ENCODE measurements at regions not wholly inside any gene's neighbourhood (a gene's known extent, or its start where the extent isn't known, plus 50 kb on each side); places are given as distances from the start of the nearest gene placed in this dataset.

DNA sequence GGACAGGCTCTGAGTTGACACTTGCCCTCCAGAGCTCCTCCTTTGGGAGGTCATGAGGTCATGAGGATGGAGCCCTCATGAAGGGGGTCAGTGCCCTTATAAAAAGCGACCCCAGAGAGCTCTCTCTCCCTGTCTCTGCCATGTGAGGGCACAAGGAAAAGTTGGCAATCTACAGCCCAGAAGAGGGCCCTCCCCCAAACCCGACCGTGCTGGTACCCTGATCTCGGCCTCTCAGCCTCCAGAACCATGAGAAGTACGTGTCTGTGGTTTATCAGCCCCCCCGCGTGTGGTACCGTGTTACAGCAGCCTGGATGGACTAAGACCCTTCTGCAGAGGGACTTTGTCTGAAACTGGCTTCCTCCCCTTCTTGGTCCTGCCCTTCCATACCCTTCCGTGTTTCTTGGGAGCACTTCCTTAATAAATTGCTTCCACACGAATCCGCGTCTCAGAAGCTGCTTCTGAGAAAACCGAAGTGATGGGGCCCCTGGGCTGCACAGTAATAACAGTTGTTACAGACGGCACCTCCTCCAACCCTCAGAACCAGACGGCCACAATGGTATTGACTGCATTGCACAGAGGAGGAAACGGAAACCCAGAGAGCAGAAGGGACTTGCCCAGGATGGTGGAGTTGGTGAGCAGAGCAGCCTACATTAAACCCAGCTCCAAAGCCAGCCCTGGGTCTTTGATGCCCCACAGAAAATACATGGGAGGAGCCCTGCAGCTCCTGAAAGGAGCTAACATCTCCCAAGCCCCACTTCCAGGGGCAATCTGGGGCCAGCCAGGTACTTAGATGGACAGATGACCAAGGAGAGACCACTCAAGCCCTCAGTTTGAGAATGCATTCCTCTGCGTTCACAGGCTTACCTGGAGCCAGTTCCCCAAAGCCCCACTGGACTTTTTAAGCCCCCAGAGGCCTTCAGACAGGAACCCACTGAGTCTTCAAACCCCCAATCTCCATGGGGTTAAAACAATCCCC is 242.7 kb downstream of the BCOR start (continued):
- TF ChIP-seq, protein P1, sequence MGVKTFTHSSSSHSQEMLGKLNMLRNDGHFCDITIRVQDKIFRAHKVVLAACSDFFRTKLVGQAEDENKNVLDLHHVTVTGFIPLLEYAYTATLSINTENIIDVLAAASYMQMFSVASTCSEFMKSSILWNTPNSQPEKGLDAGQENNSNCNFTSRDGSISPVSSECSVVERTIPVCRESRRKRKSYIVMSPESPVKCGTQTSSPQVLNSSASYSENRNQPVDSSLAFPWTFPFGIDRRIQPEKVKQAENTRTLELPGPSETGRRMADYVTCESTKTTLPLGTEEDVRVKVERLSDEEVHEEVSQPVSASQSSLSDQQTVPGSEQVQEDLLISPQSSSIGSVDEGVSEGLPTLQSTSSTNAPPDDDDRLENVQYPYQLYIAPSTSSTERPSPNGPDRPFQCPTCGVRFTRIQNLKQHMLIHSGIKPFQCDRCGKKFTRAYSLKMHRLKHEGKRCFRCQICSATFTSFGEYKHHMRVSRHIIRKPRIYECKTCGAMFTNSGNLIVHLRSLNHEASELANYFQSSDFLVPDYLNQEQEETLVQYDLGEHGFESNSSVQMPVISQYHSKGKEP (tag by site-specific recombination; IDR thresholded peaks at IDR 0.05) = no peak
- TF ChIP-seq ZNF184 (tag by site-specific recombination; IDR thresholded peaks at IDR 0.05) (no peak), ZNF521 (tag by site-specific recombination; IDR thresholded peaks at IDR 0.05) (no peak), ZNF140 (tag by site-specific recombination; IDR thresholded peaks at IDR 0.05) (no peak), ZNF426 (tag by site-specific recombination; IDR thresholded peaks at IDR 0.05) (no peak)

DNA sequence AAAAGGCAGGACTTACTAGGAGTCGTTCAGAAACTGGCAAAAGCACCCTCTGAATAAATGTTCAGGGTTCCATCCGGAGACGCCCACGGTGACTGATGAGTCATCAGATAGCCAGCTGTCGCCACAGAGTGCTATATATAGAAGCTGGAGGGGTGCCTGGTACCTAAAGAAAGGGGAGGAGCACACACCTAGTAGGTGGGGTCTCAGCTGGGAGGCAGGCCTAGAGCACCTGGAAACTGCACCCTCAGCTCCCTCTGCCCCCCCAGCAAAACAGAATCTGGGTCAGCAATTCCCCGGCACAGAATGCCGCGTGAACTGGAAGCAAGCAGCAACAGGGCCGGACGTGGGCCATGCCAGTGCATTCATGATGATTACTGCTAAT is 242.0 kb downstream of the BCOR start:
- no peak overlapping the region for H3K27ac ChIP-seq (ENCODE audit: extremely low read depth, low read depth, low read length)
- H3K9me3 ChIP-seq (ENCODE audit: control insufficient read depth, insufficient read depth, low read depth, low read length) = no peaks in the 10 kb centered on the region
- ChIA-PET POLR2A (interaction anchor here (1.4 to 1.6 kb wide), 2 partner anchors 158 to 242 kb away, joined by 3 read pairs; partner anchors contain the start of gene BCOR), CTCF (interaction anchor here (0.6 kb wide), 2 partner anchors 42 to 91 kb away, joined by 3 read pairs; no protein-coding TSS in a partner anchor)
- TF ChIP-seq SP3 (tag by site-specific recombination; IDR thresholded peaks at IDR 0.05) (0 out of 2 replicates have a peak, but pooled peaks have one; percentile 9), ZNF133 (tag by site-specific recombination; IDR thresholded peaks at IDR 0.05) (no peak), GLIS2 (tag by site-specific recombination; IDR thresholded peaks at IDR 0.05) (0 out of 2 replicates have a peak, but pooled peaks have one; percentile 25), ZFHX2 (tag by site-specific recombination; conservative IDR thresholded peaks at IDR 0.05) (peak; percentile 61), ZIC2 (tag by site-specific recombination; IDR thresholded peaks at IDR 0.05) (peak; percentile 35; the same call in 1 of the 2 replicates), GLIS1 (tag by site-specific recombination; IDR thresholded peaks at IDR 0.05) (peak; percentile 46; the same call in 1 of the 2 replicates), ZNF10 (tag by site-specific recombination; IDR thresholded peaks at IDR 0.05) (no peak), KLF10 (tag by site-specific recombination; IDR thresholded peaks at IDR 0.05) (peak; percentile 56; the same call in 1 of the 2 replicates)
- TF ChIP-seq, protein P2, sequence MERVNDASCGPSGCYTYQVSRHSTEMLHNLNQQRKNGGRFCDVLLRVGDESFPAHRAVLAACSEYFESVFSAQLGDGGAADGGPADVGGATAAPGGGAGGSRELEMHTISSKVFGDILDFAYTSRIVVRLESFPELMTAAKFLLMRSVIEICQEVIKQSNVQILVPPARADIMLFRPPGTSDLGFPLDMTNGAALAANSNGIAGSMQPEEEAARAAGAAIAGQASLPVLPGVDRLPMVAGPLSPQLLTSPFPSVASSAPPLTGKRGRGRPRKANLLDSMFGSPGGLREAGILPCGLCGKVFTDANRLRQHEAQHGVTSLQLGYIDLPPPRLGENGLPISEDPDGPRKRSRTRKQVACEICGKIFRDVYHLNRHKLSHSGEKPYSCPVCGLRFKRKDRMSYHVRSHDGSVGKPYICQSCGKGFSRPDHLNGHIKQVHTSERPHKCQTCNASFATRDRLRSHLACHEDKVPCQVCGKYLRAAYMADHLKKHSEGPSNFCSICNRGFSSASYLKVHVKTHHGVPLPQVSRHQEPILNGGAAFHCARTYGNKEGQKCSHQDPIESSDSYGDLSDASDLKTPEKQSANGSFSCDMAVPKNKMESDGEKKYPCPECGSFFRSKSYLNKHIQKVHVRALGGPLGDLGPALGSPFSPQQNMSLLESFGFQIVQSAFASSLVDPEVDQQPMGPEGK (tag by site-specific recombination; IDR thresholded peaks at IDR 0.05) = peak; percentile 39
- H3K4me3 ChIP-seq (ENCODE audit: low read depth, low read length) = no peak overlapping the region
- no peaks in the 10 kb centered on the region for H3K36me3 ChIP-seq (ENCODE audit: control insufficient read depth in 2 of 2, insufficient read depth in 1 of 2, low read length in 2 of 2)
- no peaks in the 10 kb centered on the region for H3K4me1 ChIP-seq (ENCODE audit: control insufficient read depth, insufficient read depth, low read length)

DNA sequence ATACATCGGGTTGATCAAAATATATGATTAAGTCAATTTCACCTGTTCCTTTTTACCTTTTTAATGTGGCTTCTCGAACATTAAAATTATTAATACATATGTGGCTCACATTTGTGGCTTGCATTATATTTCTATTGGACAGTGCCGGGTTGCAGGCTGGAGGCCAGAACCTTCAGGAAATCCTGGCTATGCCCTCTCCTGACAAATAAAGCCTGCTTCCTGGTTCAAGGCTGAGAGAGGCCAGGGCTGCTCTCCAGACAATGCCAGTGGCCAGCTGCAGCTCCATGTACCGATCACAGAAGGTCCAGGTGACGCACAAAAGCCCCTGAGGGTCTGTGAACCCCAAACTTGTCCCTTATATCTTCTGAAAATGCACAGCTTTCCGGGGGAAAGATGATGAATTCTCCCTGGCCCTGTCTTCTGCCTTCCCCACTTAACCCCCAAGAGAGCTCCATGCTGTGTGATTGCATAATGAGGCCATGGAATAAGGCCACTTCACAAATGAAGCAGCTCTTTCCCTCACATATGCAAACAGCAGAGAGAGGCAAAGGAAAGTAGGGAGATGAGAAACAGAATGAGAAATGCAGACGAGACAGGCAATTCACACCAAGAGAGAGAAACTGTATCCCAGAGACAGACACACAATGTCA is 241.2 kb downstream of the BCOR start:
- ChIA-PET POLR2A (no interaction called here), CTCF (interaction anchor here (0.6 to 0.8 kb wide), 2 partner anchors 10 to 126 kb away, joined by 3 to 4 read pairs; no protein-coding TSS in a partner anchor)
- Histone ChIP-seq H3K4me1 (ENCODE audit: control insufficient read depth, insufficient read depth, low read length) (no peaks in the 10 kb centered on the region), H3K27ac (ENCODE audit: extremely low read depth, low read depth, low read length) (no peak overlapping the region), H3K9me3 (ENCODE audit: control insufficient read depth, insufficient read depth, low read depth, low read length) (no peaks in the 10 kb centered on the region), H3K36me3 (ENCODE audit: control insufficient read depth in 2 of 2, insufficient read depth in 1 of 2, low read length in 2 of 2) (no peaks in the 10 kb centered on the region), H3K4me3 (ENCODE audit: low read depth, low read length) (no peak overlapping the region)
- TF ChIP-seq TCF7L2 (IDR thresholded peaks at IDR 0.05; ENCODE audit: borderline replicate concordance, low read depth, low read length) = no peak
- no peak for TF ChIP-seq RBAK (tag by site-specific recombination; IDR thresholded peaks at IDR 0.05)
- TF ChIP-seq FEZF1 (tag by site-specific recombination; IDR thresholded peaks at IDR 0.05) = no peak
- TF ChIP-seq ZIC2 (tag by site-specific recombination; IDR thresholded peaks at IDR 0.05) = peak; percentile 43
- TF ChIP-seq OVOL3 (tag by site-specific recombination; IDR thresholded peaks at IDR 0.05) = no peak
- no peak for TF ChIP-seq MEIS1 (CRISPR knock-in tag; IDR thresholded peaks at IDR 0.05; ENCODE audit: borderline replicate concordance)
- 0 out of 2 replicates have a peak, but pooled peaks have one; percentile 31 for TF ChIP-seq GLIS1 (tag by site-specific recombination; IDR thresholded peaks at IDR 0.05)
- TF ChIP-seq ZFHX2 (tag by site-specific recombination; conservative IDR thresholded peaks at IDR 0.05) = no peak
- TF ChIP-seq, protein P3, sequence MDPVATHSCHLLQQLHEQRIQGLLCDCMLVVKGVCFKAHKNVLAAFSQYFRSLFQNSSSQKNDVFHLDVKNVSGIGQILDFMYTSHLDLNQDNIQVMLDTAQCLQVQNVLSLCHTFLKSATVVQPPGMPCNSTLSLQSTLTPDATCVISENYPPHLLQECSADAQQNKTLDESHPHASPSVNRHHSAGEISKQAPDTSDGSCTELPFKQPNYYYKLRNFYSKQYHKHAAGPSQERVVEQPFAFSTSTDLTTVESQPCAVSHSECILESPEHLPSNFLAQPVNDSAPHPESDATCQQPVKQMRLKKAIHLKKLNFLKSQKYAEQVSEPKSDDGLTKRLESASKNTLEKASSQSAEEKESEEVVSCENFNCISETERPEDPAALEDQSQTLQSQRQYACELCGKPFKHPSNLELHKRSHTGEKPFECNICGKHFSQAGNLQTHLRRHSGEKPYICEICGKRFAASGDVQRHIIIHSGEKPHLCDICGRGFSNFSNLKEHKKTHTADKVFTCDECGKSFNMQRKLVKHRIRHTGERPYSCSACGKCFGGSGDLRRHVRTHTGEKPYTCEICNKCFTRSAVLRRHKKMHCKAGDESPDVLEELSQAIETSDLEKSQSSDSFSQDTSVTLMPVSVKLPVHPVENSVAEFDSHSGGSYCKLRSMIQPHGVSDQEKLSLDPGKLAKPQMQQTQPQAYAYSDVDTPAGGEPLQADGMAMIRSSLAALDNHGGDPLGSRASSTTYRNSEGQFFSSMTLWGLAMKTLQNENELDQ (tag by site-specific recombination; IDR thresholded peaks at IDR 0.05; ENCODE audit: low read depth) = no peak
- TF ChIP-seq ZNF184 (tag by site-specific recombination; IDR thresholded peaks at IDR 0.05) = no peak
- TF ChIP-seq EGR2 (tag by site-specific recombination; IDR thresholded peaks at IDR 0.05; ENCODE audit: low read depth) = no peak
- TF ChIP-seq SP2 (tag by site-specific recombination; IDR thresholded peaks at IDR 0.05) = no peak
- no peak for TF ChIP-seq ZNF585B (tag by site-specific recombination; IDR thresholded peaks at IDR 0.05)
- TF ChIP-seq OSR2 (tag by site-specific recombination; IDR thresholded peaks at IDR 0.05) = no peak

All from HEK293 (cell line).